ENCODE measurements at regions not wholly inside any gene's neighbourhood (a gene's known extent, or its start where the extent isn't known, plus 50 kb on each side); places are given as distances from the start of the nearest gene placed in this dataset.
"Not testable (repeated sequence)": the region's sequence is repeated elsewhere in the genome, so short reads cannot be mapped to it uniquely, and the experiment has no call there.

GRCh38 chr13:97520061-97520460 is 86.1 kb downstream of the RAP2A start:
- no peak for DNase-seq (ENCODE audit: low spot score)

- DNase-seq (ENCODE audit: low spot score) = no peak
Measured at GRCh38 chr13:97520866-97521265, 86.9 kb downstream of the RAP2A start.

- DNase-seq (ENCODE audit: low spot score) = no peak
Measured at GRCh38 chr13:97521726-97522125, 87.8 kb downstream of the RAP2A start.

GRCh38 chr13:97522243-97522642 is 88.3 kb downstream of the RAP2A start:
- DNase-seq (ENCODE audit: low spot score) = no peak

GRCh38 chr13:97526556-97526955 is 92.6 kb downstream of the RAP2A start:
- DNase-seq (ENCODE audit: low spot score) = no peak

GRCh38 chr13:97528518-97528917 is 94.5 kb downstream of the RAP2A start:
- DNase-seq (ENCODE audit: low spot score) = no peak

- no peak for DNase-seq (ENCODE audit: low spot score)
Measured at GRCh38 chr13:97534540-97534939, 100.6 kb downstream of the RAP2A start.

- DNase-seq (ENCODE audit: low spot score) = peak; percentile 35
Measured at GRCh38 chr13:97535614-97536013, 101.6 kb downstream of the RAP2A start.

GRCh38 chr13:97537110-97537509 is 103.1 kb downstream of the RAP2A start:
- DNase-seq (ENCODE audit: low spot score) = no peak

- no peak for DNase-seq (ENCODE audit: low spot score)
Measured at GRCh38 chr13:97538203-97538602, 104.2 kb downstream of the RAP2A start.

GRCh38 chr13:97539651-97540610 is 106.0 kb downstream of the RAP2A start:
- no peak for DNase-seq (ENCODE audit: low spot score)

GRCh38 chr13:97540696-97541095 is 106.7 kb downstream of the RAP2A start:
- DNase-seq (ENCODE audit: low spot score) = no peak

GRCh38 chr13:97542102-97542685 is 108.2 kb downstream of the RAP2A start:
- DNase-seq (ENCODE audit: low spot score) = no peak

GRCh38 chr13:97544031-97544765 is 110.2 kb downstream of the RAP2A start:
- no peak for DNase-seq (ENCODE audit: low spot score)

GRCh38 chr13:97544971-97545499 is 111.1 kb downstream of the RAP2A start:
- not testable (repeated sequence) for DNase-seq (ENCODE audit: low spot score)

GRCh38 chr13:97548138-97548537 is 114.2 kb downstream of the RAP2A start:
- no peak for DNase-seq (ENCODE audit: low spot score)

- DNase-seq (ENCODE audit: low spot score) = no peak
Measured at GRCh38 chr13:97548711-97549110, 114.7 kb downstream of the RAP2A start.

- DNase-seq (ENCODE audit: low spot score) = no peak
Measured at GRCh38 chr13:97549201-97549600, 115.2 kb downstream of the RAP2A start.

- no peak for DNase-seq (ENCODE audit: low spot score)
Measured at GRCh38 chr13:97554496-97554895, 120.5 kb downstream of the RAP2A start.

- DNase-seq (ENCODE audit: low spot score) = no peak
Measured at GRCh38 chr13:97555034-97555433, 121.1 kb downstream of the RAP2A start.

GRCh38 chr13:97559030-97559429 is 125.1 kb downstream of the RAP2A start:
- no peak for DNase-seq (ENCODE audit: low spot score)

- DNase-seq (ENCODE audit: low spot score) = no peak
Measured at GRCh38 chr13:97559981-97560380, 126.0 kb downstream of the RAP2A start.
